Psoas muscle (tissue), 7 donors: ENCODE measurements at regions not wholly inside any gene's neighbourhood (a gene's known extent, or its start where the extent isn't known, plus 50 kb on each side); places are given as distances from the start of the nearest gene placed in this dataset.

Experiments used
- ATAC-seq, 4 donors: fragments of 200-7000 bp; cut with Tn5 transposase; one replicate each; pipeline ENCODE4 v1.9.1; 2020; ENCODE audit warnings: moderate library complexity in 3 of 4, mild to moderate bottlenecking in 2 of 4
- DNase-seq, 2 donors: peaks; one replicate each; pipeline ENCODE4 v3.0.0-alpha.2; 2020
- H3K27ac ChIP-seq: fragments of 200-600 bp; one replicate; pipeline ENCODE4 v1.8.0; 2022
- H3K27me3 ChIP-seq, 3 donors: fragments of 200-600 bp in 1 of 3; one replicate each; pipeline versions ENCODE4 v1.6.1 to v1.8.0; 2013 to 2022; ENCODE audit warnings: low read length in 2 of 3, mild to moderate bottlenecking in 2 of 3, moderate library complexity in 1 of 3; ENCODE audit not compliant: insufficient read depth in 3 of 3
- H3K36me3 ChIP-seq, 2 donors: fragments of 200-600 bp in 1 of 2; one replicate each; pipeline versions ENCODE4 v1.6.1 to v1.8.0; 2013 to 2022; ENCODE audit warnings: low read depth in 1 of 2, mild to moderate bottlenecking in 1 of 2, moderate library complexity in 1 of 2; ENCODE audit not compliant: insufficient read depth in 1 of 2
- H3K4me1 ChIP-seq: fragments of 200-600 bp; one replicate; pipeline ENCODE4 v1.8.0; 2022
- H3K4me3 ChIP-seq: fragments of 200-600 bp; one replicate; pipeline ENCODE4 v1.8.0; 2022; ENCODE audit warnings: mild to moderate bottlenecking
- H3K9me3 ChIP-seq: fragments of 200-600 bp; one replicate; pipeline ENCODE4 v1.8.0; 2022
- CTCF ChIP-seq: fragments of 200-600 bp; IDR thresholded peaks from one replicate; pipeline ENCODE4 v1.8.0; 2022; ENCODE audit warnings: antibody characterized with exemption
- WGBS, 3 donors: extraction: QIAGEN DNeasy Blood & Tissue Kit; methylation state at CpG; one replicate each; pipeline versions ENCODE4 v1.1.6 to v1.1.7; 2013; 5-methylcytosine and 5-hydroxymethylcytosine counted together
- intact Hi-C, 2 donors: fragments of 100-400 bp; cut with DNase I; formaldehyde crosslinking; loops; one replicate each; pipeline versions ENCODE4 v1.11.0 to v1.14.2; 2022
- donor health status: healthy with polysubstance abuse.
- donor health status: DM: no; HTN: no; CAD: no; lungs with moderate emphysema.
- donor health status: Bipolar disorder and iron deficiency.
- donor health status: healthy.
- donor health status: DM: yes; HTN: yes; CAD: no.
- donor health status: DM: no; HTN: no; CAD: no.
- donor health status: DM: yes; HTN: yes; CAD: no.

- peaks cover 7% of the 10 kb centered on the region for H3K4me1 ChIP-seq
- no peak overlapping the region for H3K4me3 ChIP-seq
- DNase-seq (peak; percentile 49 to 63), ATAC-seq (peak in 3 of 4 donors; percentile 45 to 65 (median 56))
- H3K27me3 ChIP-seq = no peaks in the 10 kb centered on the region
- no peaks in the 10 kb centered on the region for H3K9me3 ChIP-seq
- intact Hi-C loops = no loop called here
- H3K36me3 ChIP-seq = no peaks in the 10 kb centered on the region
- TF ChIP-seq CTCF = no peak
- no peak overlapping the region for H3K27ac ChIP-seq
- WGBS, 3 donors = 42 to 63% (median 51%) methylated on average over 6 of the region's 6 CpGs
These were observed 203.9 kb upstream of the TANK start for GRCh38 chr2:160956243-160956802.

- H3K27ac ChIP-seq = no peak overlapping the region
- H3K4me1 ChIP-seq = no peaks in the 10 kb centered on the region
- H3K36me3 ChIP-seq = no peaks in the 10 kb centered on the region
- intact Hi-C loops = no loop called here
- H3K27me3 ChIP-seq = no peaks in the 10 kb centered on the region
- DNase-seq (no peak), ATAC-seq (no peak)
- no peak overlapping the region for H3K4me3 ChIP-seq
- TF ChIP-seq CTCF = no peak
- H3K9me3 ChIP-seq = no peaks in the 10 kb centered on the region
- 59 to 67% (median 60%) methylated on average over 3 of the region's 3 CpGs for WGBS, 3 donors
These were observed 196.3 kb upstream of the TANK start for GRCh38 chr2:160963957-160964356.

GRCh38 chr2:160967523-160967922 is 192.7 kb upstream of the TANK start:
- no peak for ATAC-seq
- H3K27ac ChIP-seq = no peak overlapping the region
- no peak for DNase-seq
- TF ChIP-seq CTCF = no peak
- WGBS, 3 donors = 53 to 66% (median 58%) methylated on average over 6 of the region's 6 CpGs
- H3K4me1 ChIP-seq = no peaks in the 10 kb centered on the region
- H3K36me3 ChIP-seq = no peaks in the 10 kb centered on the region
- no peak overlapping the region for H3K4me3 ChIP-seq
- no peaks in the 10 kb centered on the region for H3K27me3 ChIP-seq
- intact Hi-C loops = no loop called here
- H3K9me3 ChIP-seq = no peaks in the 10 kb centered on the region

- Histone ChIP-seq H3K9me3 (no peaks in the 10 kb centered on the region), H3K36me3 (no peaks in the 10 kb centered on the region), H3K27ac (no peak overlapping the region), H3K4me1 (no peaks in the 10 kb centered on the region), H3K4me3 (no peak overlapping the region), H3K27me3 (no peaks in the 10 kb centered on the region)
- 52 to 91% (median 72%) methylated on average over 2 of the region's 2 CpGs for WGBS, 3 donors
- no peak for TF ChIP-seq CTCF
- DNase-seq = no peak
- ATAC-seq = no peak
- intact Hi-C loops = no loop called here
These were observed 192.0 kb upstream of the TANK start for GRCh38 chr2:160968183-160968582.
